Activated CD4-positive, alpha-beta memory T cell treated with anti-CD3 and anti-CD28 coated beads for 36 hours (primary cell): ENCODE measurements at regions not wholly inside any gene's neighbourhood (a gene's known extent, or its start where the extent isn't known, plus 50 kb on each side); places are given as distances from the start of the nearest gene placed in this dataset.
"Not testable (repeated sequence)": the region's sequence is repeated elsewhere in the genome, so short reads cannot be mapped to it uniquely, and the experiment has no call there.

ENCODE experiments used
- CTCF ChIA-PET: fragments of 350-600 bp; sonication (Branson Sonifier 250); formaldehyde crosslinking; loops from one replicate; lab custom pipeline; 2021; ENCODE audit warnings: antibody characterized with exemption, inconsistent platforms; lab: Charles Lee
- POLR2A ChIA-PET: fragments of 350-600 bp; sonication (Branson Sonifier 250); formaldehyde crosslinking; loops from one replicate; lab custom pipeline; 2021; ENCODE audit warnings: antibody characterized with exemption; lab: Charles Lee
- DNase-seq: peaks from one replicate; pipeline ENCODE4 v3.0.0-alpha.2; 2020
- H3K27ac Mint-ChIP-seq: one replicate; pipeline ENCODE4 v1.8.0; 2021; ENCODE audit warnings: mixed read lengths
- H3K27me3 Mint-ChIP-seq: one replicate; pipeline ENCODE4 v1.8.0; 2021; ENCODE audit warnings: mixed read lengths
- H3K36me3 Mint-ChIP-seq: one replicate; pipeline ENCODE4 v1.8.0; 2021; ENCODE audit warnings: mixed read lengths
- H3K4me1 Mint-ChIP-seq: one replicate; pipeline ENCODE4 v1.8.0; 2021; ENCODE audit warnings: low read depth, mixed read lengths
- H3K4me3 Mint-ChIP-seq: one replicate; pipeline ENCODE4 v1.8.0; 2021; ENCODE audit warnings: mild to moderate bottlenecking, mixed read lengths
- H3K9me3 Mint-ChIP-seq: one replicate; pipeline ENCODE4 v1.8.0; 2021; ENCODE audit warnings: mixed read lengths
- intact Hi-C: fragments of 100-400 bp; cut with micrococcal nuclease; formaldehyde crosslinking; loops from one replicate; pipeline ENCODE4 v1.15.1; 2023

GRCh38 chr5:118139361-118139760 lies 849.0 kb downstream of the DTWD2 start:
- peaks cover 6% of the 10 kb centered on the region for H3K9me3 Mint-ChIP-seq
- POLR2A ChIA-PET, result no interaction called here

GRCh38 chr5:118126159-118126558 lies 862.2 kb downstream of the DTWD2 start:
- no peaks in the 10 kb centered on the region for H3K27me3 Mint-ChIP-seq
- no peaks in the 10 kb centered on the region for H3K36me3 Mint-ChIP-seq
- no peaks in the 10 kb centered on the region for H3K4me1 Mint-ChIP-seq
- ChIA-PET CTCF (no interaction called here), POLR2A (no interaction called here)
- intact Hi-C loops, result no loop called here
- no peak overlapping the region for H3K4me3 Mint-ChIP-seq
- no peak overlapping the region for H3K27ac Mint-ChIP-seq
- DNase-seq, result no peak
- peaks cover 5% of the 10 kb centered on the region for H3K9me3 Mint-ChIP-seq

More at GRCh38 chr5:118139361-118139760, 849.0 kb downstream of the DTWD2 start:
- intact Hi-C loops, result no loop called here
- no peaks in the 10 kb centered on the region for H3K36me3 Mint-ChIP-seq
- no peak for DNase-seq
- H3K27me3 Mint-ChIP-seq, result no peaks in the 10 kb centered on the region
- H3K27ac Mint-ChIP-seq, result no peak overlapping the region
- H3K4me1 Mint-ChIP-seq, result no peaks in the 10 kb centered on the region
- CTCF ChIA-PET, result no interaction called here
- no peak overlapping the region for H3K4me3 Mint-ChIP-seq

- H3K4me1 Mint-ChIP-seq, result no peaks in the 10 kb centered on the region
- no peak for DNase-seq
- POLR2A ChIA-PET, result no interaction called here
- CTCF ChIA-PET, result no interaction called here
- H3K27me3 Mint-ChIP-seq, result no peaks in the 10 kb centered on the region
- peaks cover 5% of the 10 kb centered on the region for H3K9me3 Mint-ChIP-seq
- intact Hi-C loops, result no loop called here
- no peak overlapping the region for H3K27ac Mint-ChIP-seq
- no peak overlapping the region for H3K4me3 Mint-ChIP-seq
- H3K36me3 Mint-ChIP-seq, result no peaks in the 10 kb centered on the region
Observed at GRCh38 chr5:118125687-118126086, 862.7 kb downstream of the DTWD2 start.

- ChIA-PET POLR2A (no interaction called here), CTCF (no interaction called here)
- no peaks in the 10 kb centered on the region for H3K4me1 Mint-ChIP-seq
- no peak for DNase-seq
- intact Hi-C loops, result no loop called here
- H3K9me3 Mint-ChIP-seq, result no peaks in the 10 kb centered on the region
- H3K4me3 Mint-ChIP-seq, result no peak overlapping the region
- H3K36me3 Mint-ChIP-seq, result no peaks in the 10 kb centered on the region
- H3K27me3 Mint-ChIP-seq, result no peaks in the 10 kb centered on the region
- no peak overlapping the region for H3K27ac Mint-ChIP-seq
Observed at GRCh38 chr5:118121258-118121657, 867.1 kb downstream of the DTWD2 start.

GRCh38 chr5:118115791-118116190 lies 872.6 kb downstream of the DTWD2 start:
- Mint-ChIP-seq H3K27ac (no peak overlapping the region), H3K4me1 (no peaks in the 10 kb centered on the region), H3K36me3 (no peaks in the 10 kb centered on the region), H3K27me3 (no peaks in the 10 kb centered on the region), H3K4me3 (no peak overlapping the region), H3K9me3 (no peaks in the 10 kb centered on the region)
- DNase-seq, result no peak
- POLR2A ChIA-PET, result no interaction called here
- intact Hi-C loops, result no loop called here
- CTCF ChIA-PET, result no interaction called here

GRCh38 chr5:118111956-118112355 lies 876.4 kb downstream of the DTWD2 start:
- no peaks in the 10 kb centered on the region for H3K36me3 Mint-ChIP-seq

GRCh38 chr5:118107246-118107645 lies 881.1 kb downstream of the DTWD2 start:
- intact Hi-C loops, H3K36me3 Mint-ChIP-seq, H3K27ac Mint-ChIP-seq, DNase-seq, H3K4me3 Mint-ChIP-seq, H3K27me3 Mint-ChIP-seq, POLR2A ChIA-PET, H3K4me1 Mint-ChIP-seq, CTCF ChIA-PET: not testable (repeated sequence)
- peaks cover 13% of the 10 kb centered on the region for H3K9me3 Mint-ChIP-seq

More at GRCh38 chr5:118111956-118112355, 876.4 kb downstream of the DTWD2 start:
- H3K27me3 Mint-ChIP-seq, result no peaks in the 10 kb centered on the region
- no peak overlapping the region for H3K27ac Mint-ChIP-seq
- ChIA-PET POLR2A (no interaction called here), CTCF (no interaction called here)
- peaks cover 8% of the 10 kb centered on the region for H3K9me3 Mint-ChIP-seq
- H3K4me3 Mint-ChIP-seq, result no peak overlapping the region
- no peak for DNase-seq
- intact Hi-C loops, result no loop called here
- no peaks in the 10 kb centered on the region for H3K4me1 Mint-ChIP-seq

GRCh38 chr5:118098716-118099115 lies 889.6 kb downstream of the DTWD2 start:
- ChIA-PET CTCF (interaction anchor here (0.7 kb wide), 1 partner anchor 9 kb away, joined by 3 read pairs; no protein-coding TSS in a partner anchor), POLR2A (no interaction called here)
- Mint-ChIP-seq H3K27ac (no peak overlapping the region), H3K36me3 (no peaks in the 10 kb centered on the region), H3K9me3 (no peaks in the 10 kb centered on the region), H3K4me3 (no peak overlapping the region), H3K27me3 (no peaks in the 10 kb centered on the region), H3K4me1 (no peaks in the 10 kb centered on the region)
- no peak for DNase-seq
- intact Hi-C loops, result no loop called here

GRCh38 chr5:118095115-118095514 lies 893.2 kb downstream of the DTWD2 start:
- Mint-ChIP-seq H3K9me3 (peaks cover 7% of the 10 kb centered on the region), H3K4me1 (no peaks in the 10 kb centered on the region), H3K27me3 (no peaks in the 10 kb centered on the region), H3K4me3 (no peak overlapping the region), H3K36me3 (no peaks in the 10 kb centered on the region), H3K27ac (no peak overlapping the region)
- DNase-seq, result no peak
- ChIA-PET CTCF (no interaction called here), POLR2A (no interaction called here)
- intact Hi-C loops, result no loop called here

GRCh38 chr5:118088448-118088847 lies 899.9 kb downstream of the DTWD2 start:
- POLR2A ChIA-PET, result no interaction called here
- no peak overlapping the region for H3K27ac Mint-ChIP-seq
- intact Hi-C loops, result no loop called here
- no peak overlapping the region for H3K4me3 Mint-ChIP-seq
- H3K36me3 Mint-ChIP-seq, result no peaks in the 10 kb centered on the region
- H3K4me1 Mint-ChIP-seq, result no peaks in the 10 kb centered on the region
- peaks cover 20% of the 10 kb centered on the region for H3K9me3 Mint-ChIP-seq
- no peaks in the 10 kb centered on the region for H3K27me3 Mint-ChIP-seq
- no peak for DNase-seq
- CTCF ChIA-PET, result no interaction called here

- CTCF ChIA-PET, result no interaction called here
- Mint-ChIP-seq H3K9me3 (peaks cover 15% of the 10 kb centered on the region), H3K27ac (no peak overlapping the region), H3K27me3 (no peaks in the 10 kb centered on the region), H3K36me3 (no peaks in the 10 kb centered on the region), H3K4me1 (no peaks in the 10 kb centered on the region), H3K4me3 (no peak overlapping the region)
- no peak for DNase-seq
- POLR2A ChIA-PET, result no interaction called here
- intact Hi-C loops, result no loop called here
Observed at GRCh38 chr5:118076490-118076889, 911.9 kb downstream of the DTWD2 start.

GRCh38 chr5:118070041-118070440 lies 918.3 kb downstream of the DTWD2 start:
- CTCF ChIA-PET, result no interaction called here
- no peak for DNase-seq
- Mint-ChIP-seq H3K4me3 (no peak overlapping the region), H3K9me3 (peaks cover 6% of the 10 kb centered on the region), H3K27ac (no peak overlapping the region), H3K27me3 (no peaks in the 10 kb centered on the region), H3K36me3 (no peaks in the 10 kb centered on the region), H3K4me1 (no peaks in the 10 kb centered on the region)
- POLR2A ChIA-PET, result no interaction called here
- intact Hi-C loops, result no loop called here

- Mint-ChIP-seq H3K27me3 (no peaks in the 10 kb centered on the region), H3K27ac (no peak overlapping the region), H3K36me3 (no peaks in the 10 kb centered on the region), H3K9me3 (peaks cover 8% of the 10 kb centered on the region), H3K4me3 (no peak overlapping the region), H3K4me1 (no peaks in the 10 kb centered on the region)
- intact Hi-C loops, result no loop called here
- DNase-seq, result no peak
- ChIA-PET POLR2A (no interaction called here), CTCF (no interaction called here)
Observed at GRCh38 chr5:118069452-118069851, 918.9 kb downstream of the DTWD2 start.
